ENCODE measurements at regions not wholly inside any gene's neighbourhood (a gene's known extent, or its start where the extent isn't known, plus 50 kb on each side); places are given as distances from the start of the nearest gene placed in this dataset.

DNA sequence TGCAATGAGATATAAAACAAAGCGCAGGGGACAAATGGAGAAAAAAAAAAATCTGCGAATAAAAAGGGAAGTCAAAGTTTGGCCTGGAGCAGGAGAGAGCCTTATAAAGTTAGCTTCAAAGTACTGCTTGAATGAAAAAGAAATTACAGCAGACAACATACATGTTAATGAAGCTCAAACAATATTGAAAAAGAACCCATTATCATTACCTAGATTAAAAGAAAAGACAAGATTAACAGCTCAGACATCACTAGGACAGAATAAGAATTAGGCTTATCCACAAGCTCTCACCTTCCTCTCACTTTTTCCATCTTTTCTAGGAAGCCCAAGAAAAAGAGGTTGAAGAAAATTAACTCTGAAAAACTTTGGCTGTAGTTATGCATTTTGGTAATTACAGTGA lies 503.5 kb downstream of the ETNK1 start:
- TF ChIP-seq, protein P1, sequence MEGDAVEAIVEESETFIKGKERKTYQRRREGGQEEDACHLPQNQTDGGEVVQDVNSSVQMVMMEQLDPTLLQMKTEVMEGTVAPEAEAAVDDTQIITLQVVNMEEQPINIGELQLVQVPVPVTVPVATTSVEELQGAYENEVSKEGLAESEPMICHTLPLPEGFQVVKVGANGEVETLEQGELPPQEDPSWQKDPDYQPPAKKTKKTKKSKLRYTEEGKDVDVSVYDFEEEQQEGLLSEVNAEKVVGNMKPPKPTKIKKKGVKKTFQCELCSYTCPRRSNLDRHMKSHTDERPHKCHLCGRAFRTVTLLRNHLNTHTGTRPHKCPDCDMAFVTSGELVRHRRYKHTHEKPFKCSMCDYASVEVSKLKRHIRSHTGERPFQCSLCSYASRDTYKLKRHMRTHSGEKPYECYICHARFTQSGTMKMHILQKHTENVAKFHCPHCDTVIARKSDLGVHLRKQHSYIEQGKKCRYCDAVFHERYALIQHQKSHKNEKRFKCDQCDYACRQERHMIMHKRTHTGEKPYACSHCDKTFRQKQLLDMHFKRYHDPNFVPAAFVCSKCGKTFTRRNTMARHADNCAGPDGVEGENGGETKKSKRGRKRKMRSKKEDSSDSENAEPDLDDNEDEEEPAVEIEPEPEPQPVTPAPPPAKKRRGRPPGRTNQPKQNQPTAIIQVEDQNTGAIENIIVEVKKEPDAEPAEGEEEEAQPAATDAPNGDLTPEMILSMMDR (IDR thresholded peaks at IDR 0.05), result no peak
- TF ChIP-seq POLR2A (IDR thresholded peaks at IDR 0.05), result no peak
